Activated CD4-positive, alpha-beta T cell treated with anti-CD3 and anti-CD28 coated beads, Interleukin-2, amount 50 U/mL, for 4 hours (primary cell): ENCODE measurements at regions not wholly inside any gene's neighbourhood (a gene's known extent, or its start where the extent isn't known, plus 50 kb on each side); places are given as distances from the start of the nearest gene placed in this dataset.
"Not testable (repeated sequence)": the region's sequence is repeated elsewhere in the genome, so short reads cannot be mapped to it uniquely, and the experiment has no call there.

Experiments used
- DNase-seq, 2 experiments: peaks; one replicate each; pipeline ENCODE4 v3.0.0-alpha.2; 2020

DNA sequence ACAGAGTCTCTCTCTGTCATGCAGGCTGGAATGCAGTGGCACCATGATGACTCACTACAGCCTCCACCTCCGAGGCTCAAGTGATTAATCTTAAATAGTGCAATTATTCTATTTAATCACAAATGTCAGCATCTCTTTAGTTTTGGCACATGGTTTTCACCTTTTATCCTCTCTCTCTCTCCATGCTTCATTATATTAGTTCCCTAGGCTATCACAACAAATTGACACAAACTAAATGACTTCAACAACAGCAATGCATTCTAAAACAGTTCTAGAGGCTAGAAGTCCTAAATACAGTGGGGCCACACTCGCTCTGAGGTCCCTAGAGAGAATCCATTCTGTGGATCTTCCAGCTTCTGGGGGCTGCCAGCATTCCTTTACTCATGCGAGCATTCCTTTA is 178.2 kb upstream of the ZNG1F start:
- DNase-seq, result not testable (repeated sequence)

DNA sequence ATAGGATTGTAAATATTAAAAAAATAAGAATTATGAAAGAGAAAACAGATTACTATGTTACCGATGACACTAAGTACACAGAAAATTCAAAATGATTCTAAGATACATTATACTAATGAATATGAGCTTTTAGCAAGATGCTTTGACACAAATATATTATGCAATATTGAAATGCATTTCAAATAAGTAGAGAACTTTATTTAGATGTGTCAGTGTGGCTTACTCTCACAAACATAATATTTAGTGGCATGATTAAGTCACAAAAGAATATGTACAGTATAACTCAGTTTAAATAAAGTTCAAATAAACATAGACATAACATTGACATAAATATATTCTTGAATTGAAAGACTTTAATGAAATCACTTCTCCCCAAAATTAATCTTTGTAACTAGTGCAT is 172.7 kb upstream of the ZNG1F start:
- DNase-seq, result not testable (repeated sequence)

DNA sequence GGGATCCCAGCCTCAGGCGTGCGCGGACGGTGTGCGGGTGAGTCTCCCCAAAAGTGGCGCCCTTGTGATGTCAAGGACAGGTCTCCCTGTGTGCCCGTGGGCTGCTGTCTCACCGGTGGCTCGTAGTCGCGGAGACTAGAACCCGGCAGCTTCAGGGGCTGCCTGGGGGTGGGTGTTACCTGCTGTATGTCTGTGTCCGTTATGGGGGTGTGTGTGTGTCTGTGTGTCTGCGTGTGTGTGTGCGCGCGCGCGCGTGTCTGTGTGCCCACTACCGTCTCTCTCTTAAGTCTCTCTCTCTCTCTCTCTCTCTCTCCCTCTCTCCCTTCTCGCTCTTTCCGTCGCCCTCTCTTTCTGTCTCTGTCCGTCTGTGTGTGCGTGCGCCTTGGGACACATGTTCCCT is 170.0 kb upstream of the ZNG1F start:
- DNase-seq, result peak; percentile 23 to 27

DNA sequence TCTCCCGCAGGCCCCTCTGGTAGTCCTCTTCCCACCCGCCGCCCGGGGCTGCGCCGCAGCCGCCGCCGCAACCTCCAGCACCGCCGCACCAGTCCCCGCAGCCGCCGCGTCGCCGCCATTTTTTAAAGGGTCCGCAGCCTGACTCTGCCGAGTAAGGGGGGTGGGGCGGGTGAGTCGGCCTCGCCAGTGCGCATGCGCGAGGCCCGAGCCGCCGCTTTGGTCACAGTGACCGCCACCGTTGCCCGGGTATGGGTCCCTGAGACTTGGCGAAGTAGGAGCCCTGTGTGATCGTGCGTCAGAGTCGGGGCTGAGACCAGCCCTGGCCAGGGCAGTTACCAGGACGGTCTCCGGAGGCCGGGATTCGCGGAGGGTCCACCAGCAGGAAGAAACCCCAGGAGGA is 169.6 kb upstream of the ZNG1F start:
- DNase-seq, result peak; percentile 76 to 77

DNA sequence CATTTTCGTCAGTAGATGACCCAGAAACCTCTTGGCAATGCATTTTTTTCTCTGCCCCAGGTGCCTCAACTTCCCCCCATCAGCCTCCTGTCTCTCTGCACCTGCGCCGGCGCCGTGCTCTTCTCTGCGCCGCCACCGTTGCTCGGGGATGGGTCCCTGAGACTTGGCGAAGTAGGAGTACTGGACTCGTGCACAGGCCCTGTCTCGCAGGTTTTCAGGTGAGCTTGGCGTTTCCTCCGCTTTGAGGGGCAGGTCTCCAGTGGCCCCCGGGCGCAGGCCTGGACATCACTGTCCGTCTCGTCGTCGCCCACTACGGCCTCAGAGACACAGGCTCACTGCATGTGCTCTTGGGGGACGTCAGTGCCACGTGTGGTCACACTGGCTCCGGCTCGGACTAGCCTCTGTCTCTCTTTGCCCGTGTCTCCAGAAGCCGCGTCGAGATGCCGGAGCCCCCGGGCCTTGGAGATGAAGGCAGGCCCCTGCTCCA is 168.8 kb upstream of the ZNG1F start:
- not testable (repeated sequence) for DNase-seq

DNA sequence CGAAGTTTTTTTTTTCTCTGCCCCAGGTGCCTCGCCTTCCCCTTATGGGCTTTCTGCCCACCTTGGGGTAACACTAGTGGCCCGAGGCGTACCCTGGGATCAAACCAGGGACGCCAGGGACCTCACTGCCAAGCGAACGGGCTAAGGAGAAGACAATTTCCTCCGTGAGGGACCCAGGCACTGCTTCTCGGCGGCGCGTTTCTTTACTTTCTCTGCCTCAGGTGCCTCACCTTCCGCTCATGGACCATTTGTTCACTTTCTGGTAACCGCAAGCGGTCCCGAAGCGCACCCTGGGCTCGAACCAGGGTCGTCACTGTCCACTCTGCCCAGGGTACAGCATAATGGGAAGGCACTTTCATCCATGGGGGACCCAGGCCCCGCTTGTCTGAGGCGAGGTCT is 168.2 kb upstream of the ZNG1F start:
- not testable (repeated sequence) for DNase-seq

DNA sequence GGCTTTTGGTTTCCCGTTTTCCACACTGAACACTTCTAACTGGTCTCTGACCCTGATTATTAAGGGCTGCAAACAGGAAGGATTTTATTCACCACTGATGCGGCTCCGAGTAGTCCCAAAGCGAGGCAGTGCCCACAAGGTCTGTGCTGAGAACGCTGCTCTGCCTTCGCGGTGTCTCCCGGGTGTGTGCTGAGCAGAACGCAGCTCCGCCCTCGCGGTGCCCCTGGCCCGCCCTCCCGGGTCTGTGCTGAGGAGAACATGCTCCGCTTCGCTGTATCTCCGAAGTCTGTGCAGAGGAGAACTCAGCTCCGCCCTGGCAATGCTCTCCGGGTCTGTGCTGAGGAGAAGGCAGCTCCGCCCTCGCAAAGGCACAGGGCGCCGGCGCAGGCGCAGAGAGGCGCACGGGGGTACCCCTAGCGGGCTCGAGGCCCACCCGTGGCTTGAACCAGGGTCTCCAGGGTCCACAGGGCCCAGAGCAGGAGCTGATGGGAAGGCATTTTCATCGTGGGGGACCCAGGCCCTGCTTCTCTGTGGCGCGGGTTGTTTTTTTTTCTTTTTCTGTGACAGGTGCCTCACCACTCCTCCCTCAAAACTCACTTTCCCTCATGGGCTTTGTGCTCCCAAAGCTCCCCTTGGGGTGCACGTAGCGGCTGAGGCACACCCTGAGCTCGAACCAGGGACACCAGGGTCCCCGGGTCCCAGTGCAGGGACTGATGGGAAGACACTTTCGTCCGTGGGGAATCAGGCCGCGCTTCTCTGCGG is 167.7 kb upstream of the ZNG1F start:
- peak; percentile 88 to 89 for DNase-seq

DNA sequence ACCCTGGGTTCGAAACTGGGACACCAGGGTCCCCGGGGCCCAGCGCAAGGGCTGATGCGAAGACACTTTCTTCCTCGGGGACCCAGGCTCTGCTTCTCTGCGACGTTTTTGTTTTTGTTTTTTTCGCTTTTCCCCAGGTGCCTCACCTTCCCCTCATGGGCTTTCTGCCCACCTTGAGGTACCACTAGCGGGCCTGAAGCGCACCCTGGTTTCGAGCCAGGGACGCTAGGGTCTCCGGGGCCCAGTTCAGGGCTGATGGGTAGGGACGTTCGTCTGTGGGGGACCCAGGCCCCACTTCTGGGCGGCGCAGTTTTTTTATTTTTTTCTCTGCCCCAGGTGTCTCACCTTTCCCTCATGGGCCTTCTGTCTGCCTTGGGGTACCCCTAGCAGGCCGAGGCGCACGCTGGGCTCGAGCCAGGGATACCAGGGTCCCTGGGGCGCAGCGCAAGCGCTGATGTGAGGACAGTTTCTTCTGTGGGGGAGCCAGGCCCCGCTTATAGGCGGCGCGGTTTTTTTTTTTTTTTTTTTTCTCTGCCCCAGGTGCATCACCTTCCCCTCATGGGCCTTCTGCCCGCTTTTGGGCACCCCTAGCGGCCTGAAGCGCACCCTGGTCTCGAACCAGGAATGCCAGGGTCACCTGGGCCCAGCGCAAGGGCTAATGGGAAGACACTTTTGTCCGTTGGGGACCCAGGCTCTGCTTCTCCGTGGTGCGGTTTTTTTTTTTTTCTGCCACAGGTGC is 166.8 kb upstream of the ZNG1F start:
- not testable (repeated sequence) for DNase-seq

DNA sequence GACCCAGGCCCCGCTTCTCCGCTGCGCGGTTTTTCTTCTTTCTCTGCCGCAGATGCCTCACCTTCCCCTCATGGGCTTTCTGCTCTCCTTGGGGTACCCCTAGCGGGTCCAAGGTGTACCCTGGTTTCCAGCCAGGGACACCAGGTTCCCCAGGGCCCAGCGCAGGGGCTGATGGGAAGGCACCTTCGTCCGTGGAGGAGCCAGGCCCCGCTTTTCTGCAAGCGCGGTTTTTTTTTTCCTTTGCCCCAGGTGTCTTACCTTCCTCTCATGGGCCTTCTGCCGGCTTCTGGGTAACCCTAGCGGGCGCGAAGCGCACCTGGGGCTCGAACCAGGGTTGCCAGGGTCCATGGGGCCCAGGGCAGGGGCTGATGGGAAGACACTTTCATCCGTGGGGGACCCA is 165.9 kb upstream of the ZNG1F start:
- peak; percentile 25 to 29 for DNase-seq

DNA sequence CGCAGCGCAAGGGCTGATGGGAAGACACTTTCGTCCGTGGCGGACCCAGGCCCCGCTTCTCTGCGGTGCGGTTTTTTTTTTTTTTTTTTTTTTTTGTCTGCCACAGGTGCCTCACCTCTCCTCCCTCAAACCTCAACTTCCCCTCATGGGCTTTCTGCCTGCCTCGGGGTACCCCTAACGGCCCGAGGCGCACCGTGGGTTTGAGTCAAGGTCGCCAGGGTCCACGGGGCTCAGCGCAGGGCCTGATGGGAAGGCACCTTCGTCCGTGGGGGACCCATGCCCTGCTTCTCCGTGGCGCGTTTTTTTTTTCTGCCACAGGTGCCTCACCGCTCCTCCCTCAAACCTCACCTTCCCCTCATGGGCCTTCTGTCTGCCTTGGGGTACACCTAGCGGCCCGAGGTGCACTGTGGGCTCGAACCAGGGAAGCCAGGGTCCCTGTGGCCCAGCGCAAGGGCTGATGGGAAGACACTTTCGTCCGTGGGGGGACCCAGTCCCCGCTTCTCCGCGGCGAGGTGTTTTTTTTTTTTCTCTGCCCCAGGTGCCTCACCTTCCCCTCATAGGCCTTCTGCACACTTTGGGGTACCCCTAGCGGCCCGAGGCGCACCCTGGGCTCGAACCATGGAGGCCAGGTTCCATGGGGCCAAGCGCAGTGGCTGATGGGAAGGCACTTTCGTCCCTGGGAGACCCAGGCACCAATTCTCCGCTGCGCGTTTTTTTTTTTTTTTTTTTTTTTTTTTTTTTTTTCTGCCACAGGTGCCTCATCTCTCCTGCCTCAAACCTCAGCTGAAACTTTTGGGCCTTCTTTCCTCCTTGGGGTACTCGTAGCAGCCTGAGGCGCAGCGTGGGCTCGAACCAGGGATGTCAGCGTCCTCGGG is 165.2 kb upstream of the ZNG1F start:
- DNase-seq, result not testable (repeated sequence)

DNA sequence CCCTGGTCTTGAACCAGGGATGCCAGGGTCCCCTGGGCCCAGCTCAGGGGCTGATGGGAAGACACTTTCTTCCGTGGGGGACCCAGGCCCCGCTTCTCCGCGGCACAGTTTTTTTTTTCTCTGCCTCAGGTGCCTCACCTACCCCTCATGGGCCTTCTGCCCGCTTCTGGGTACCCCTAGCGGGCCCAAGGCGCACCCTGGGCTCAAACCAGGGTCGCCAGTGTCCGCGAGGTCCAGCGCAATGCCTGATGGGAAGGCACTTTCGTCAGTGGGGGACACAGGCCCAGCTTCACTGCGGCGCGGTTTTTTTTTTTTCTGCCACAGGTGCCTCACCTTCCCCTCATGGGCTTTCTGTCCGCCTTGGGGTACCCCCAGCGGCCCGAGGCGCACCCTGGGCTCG is 163.9 kb upstream of the ZNG1F start:
- DNase-seq, result not testable (repeated sequence)

DNA sequence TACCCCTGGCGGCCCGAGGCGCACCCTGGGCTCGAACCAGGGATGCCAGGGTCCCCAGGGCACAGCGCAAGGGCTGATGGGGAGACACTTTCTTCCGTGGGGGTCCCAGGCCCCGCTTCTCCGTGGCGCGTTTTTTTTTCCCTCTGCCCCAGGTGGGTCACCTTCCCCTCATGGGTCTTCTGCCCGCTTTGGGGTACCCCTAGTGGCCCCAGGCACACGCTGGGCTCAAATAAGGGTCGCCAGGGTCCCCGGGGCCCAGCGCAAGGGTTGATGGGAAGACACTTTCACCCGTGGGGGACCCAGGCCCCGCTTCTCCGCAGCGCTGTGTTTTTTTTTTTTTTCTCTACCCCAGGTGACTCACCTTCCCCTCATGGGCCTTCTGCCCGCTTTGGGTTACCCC is 163.3 kb upstream of the ZNG1F start:
- not testable (repeated sequence) for DNase-seq

DNA sequence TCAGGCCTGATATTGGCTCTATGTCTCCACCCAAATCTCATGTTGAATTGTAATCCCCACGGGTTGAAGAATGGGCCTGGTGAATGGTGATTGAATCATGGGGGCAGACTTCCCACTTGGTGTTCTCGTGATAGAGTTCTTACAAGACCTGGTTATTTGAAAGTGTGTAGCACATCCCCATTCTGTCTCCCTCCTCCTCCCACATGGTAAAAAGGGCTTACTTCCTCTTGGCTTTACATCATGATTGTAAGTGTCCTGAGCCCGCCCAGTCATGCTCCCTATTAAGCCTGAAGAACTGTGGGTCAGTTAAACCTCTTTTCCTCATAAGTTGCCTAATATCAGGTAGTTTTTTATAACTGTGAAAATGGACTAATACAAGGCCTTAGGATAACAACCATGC is 158.8 kb upstream of the ZNG1F start:
- DNase-seq, result not testable (repeated sequence)

DNA sequence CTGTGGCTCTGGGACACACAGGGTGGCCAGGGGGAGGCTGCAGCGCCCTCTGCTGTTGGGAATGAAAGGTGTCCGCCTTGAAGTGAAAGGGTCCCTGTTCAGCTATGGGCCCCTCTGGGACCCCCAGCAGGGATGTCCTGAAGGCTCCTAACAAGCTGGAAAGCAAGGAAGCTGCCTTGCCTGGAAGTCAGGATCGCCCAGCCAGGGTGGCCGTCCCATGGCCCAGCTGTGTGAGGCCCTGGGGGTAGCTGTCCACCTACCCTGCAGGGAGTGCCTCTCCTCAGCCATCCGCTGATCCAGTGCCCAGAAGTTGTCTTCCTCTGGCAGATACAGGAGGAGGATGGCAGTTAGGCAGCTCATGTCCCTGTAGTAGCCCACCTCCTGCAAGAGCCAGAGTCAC is 143.4 kb upstream of the ZNG1F start:
- not testable (repeated sequence) for DNase-seq

DNA sequence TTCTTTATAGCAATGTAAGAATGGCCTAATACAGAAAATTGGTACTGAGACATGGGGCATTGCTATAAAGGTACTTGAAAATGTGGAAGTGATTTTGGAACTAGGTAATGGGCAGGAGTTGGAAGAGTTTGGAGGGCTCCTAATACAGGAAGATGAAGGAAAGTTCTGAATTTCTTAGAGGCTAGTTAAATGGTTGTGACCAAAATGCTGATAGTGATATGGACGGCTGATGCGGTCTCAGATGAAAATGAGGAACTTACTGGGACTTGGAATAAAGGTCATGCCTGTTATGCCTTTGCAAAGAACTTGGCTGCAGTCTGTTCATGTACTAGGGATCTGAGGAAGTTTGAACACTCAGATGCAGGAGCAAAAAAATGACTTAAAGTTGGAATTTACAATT is 132.2 kb upstream of the ZNG1F start:
- not testable (repeated sequence) for DNase-seq

DNA sequence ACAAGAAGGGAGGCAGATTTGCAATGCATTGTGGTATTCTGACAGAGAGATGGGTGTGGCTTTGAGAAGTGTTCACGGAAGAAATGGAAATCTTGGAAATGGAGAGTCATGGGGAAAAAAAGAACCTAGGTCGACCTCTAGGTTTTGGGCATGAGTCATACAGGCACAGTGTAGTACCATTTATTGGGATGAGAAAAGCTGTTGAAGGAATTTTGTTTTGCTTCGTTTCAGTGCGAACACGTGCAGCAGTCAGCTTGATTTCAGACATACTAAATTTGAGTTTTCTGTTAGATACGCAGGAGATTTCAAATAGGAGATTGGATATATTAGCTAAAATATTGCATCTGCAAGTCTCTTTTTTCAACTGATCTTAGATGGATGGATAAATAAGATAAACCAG is 119.8 kb upstream of the ZNG1F start:
- DNase-seq, result not testable (repeated sequence)

DNA sequence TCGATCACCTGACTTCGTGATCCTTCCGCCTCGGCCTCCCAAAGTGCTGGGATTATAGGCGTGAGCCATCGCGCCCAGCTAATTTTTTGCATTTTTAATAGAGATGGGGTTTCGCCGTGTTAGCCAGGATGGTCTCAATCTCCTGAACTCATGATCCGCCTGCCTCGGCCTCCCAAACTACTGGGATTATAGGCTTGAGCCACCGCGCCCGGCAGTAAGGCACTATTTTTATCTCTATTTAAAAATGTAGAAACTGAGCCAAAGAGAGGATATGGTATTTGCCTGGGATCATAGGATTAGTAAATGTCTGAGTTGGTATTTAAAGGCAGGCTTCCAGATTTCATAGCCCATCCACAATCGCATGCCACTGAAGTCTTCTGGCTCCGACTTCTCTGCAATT is 96.6 kb upstream of the ZNG1F start:
- DNase-seq, result not testable (repeated sequence)

DNA sequence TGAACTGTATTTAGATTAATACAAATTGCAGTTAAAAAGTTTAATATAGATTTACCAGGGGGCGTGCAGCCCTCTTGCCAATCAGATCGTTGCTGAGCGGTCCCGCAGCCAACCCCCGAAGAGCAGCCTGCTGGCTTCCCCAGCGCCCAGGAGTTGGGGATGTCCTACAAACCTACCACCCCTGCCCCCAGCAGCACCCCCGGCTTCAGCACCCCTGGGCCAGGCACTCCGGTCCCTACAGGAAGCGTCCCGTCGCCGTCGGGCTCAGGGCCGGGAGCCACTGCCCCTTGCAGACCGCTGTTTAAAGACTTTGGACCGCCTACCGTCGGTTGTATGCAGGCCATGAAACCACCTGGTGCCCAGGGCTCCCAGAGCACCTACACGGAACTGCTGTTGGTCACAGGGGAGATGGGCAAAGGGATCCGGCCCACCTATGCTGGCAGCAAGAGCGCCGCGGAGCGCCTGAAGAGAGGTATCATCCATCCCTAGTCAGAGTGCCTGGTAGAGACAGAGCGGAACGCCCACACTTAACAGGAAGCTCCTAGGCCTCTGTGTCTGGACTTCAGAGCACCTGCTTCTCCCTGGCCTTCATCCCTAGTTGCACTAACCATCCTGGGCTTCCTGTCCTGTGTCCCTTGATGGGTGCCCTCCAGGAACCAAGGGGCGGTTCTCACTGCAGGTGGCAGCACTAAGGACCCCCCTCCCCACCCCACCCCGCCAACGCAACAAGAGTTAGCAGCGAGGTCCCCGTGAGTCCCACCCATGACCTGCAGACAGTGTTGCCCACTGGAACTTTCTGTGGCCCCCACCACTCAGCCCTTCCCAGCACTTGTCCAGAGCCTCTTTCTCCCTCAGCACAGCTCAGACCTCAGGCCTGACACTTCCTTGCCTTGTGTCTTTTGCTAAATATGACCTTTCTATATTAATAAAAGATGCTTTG is 91.5 kb upstream of the ZNG1F start:
- not testable (repeated sequence) for DNase-seq

DNA sequence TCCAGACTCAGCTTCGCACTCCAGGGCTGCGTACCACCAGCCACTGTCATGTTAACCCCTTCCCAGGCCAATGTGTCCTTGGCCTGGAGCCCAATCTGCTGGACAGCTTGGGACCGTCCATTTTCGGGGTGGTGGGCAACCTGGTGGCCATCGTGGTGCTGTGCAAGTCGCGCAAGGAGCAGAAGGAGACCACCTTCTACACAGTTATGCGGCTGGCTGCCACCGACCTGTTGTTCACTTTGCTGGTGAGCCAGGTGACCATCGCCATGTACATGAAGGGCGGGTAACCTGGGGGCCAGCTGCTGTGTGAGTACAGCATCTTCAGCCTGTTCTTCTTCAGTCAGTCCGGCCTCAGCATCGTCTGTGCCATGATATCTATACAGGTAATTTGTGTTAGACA is 90.3 kb upstream of the ZNG1F start:
- not testable (repeated sequence) for DNase-seq

DNA sequence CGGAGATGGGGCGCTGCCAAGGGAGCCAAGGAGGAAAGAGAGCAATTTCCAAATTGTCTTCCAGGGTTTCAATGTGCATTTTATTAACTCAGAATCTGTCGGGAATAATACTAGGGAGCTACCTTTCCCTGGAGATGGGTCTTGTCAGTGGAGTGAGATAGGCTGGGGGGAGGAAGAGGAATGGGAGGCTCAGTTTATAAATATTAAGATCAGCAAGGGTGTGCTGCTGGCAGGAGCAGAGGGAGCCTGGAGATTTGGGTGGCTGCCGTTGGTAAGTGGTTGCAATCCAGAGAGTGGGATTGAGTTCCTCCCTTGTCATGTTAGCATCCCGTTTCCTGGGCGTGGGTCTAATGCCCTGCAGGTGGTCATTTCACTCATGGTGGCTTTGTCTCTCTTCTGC is 89.9 kb upstream of the ZNG1F start:
- DNase-seq, result not testable (repeated sequence)

DNA sequence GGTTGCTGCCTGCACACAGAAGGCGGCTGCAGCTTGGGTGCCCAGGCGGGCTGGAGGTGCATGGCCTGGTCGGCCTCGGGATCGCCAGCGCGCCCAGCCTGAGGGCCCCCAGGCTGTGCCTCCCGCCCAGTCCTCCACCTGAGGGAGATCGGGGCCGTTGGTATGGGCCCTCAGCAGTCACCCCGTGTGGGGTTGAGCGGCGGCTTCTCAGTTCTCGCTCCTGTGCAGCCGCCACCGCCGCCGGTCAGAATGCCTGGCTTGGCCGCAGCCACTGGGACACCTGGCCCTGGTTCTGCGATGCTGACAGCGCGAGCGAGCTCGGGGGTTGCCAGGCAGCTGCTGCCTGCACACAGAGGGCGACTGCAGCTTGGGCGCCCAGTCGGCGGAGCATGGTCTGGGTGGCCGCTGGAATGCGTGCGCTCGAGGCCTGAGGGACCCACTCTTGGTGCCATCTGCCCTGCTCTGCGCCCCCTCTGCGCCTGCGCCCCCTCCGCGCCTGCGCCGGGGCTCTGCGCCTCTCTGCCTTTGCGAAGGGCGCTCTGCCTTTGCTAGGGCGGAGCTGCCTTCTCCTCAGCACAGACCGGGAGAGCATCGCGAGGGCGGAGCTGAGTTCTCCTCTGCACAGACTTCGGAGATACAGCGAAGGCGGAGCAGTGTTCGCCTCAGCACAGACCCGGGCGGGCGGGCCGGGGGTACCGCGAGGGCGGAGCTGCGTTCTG is 84.6 kb upstream of the ZNG1F start:
- DNase-seq, result peak; percentile 62 to 67
